KMS-11 (cell line): ENCODE measurements at regions not wholly inside any gene's neighbourhood (a gene's known extent, or its start where the extent isn't known, plus 50 kb on each side); places are given as distances from the start of the nearest gene placed in this dataset.
"Not testable (repeated sequence)": the region's sequence is repeated elsewhere in the genome, so short reads cannot be mapped to it uniquely, and the experiment has no call there.

ENCODE experiments used
- H2AFZ ChIP-seq: fragments of 200-600 bp; sonication (generic); 2 replicates; pipeline ENCODE4 v1.6.1; 2016; ENCODE audit warnings: antibody characterized with exemption, mixed run types, low read depth
- H3K27ac ChIP-seq: fragments of 200-600 bp; sonication (generic); 2 replicates; pipeline ENCODE4 v1.6.1; 2016; ENCODE audit warnings: mild to moderate bottlenecking, mixed run types
- H3K27me3 ChIP-seq: fragments of 200-600 bp; sonication (generic); 2 replicates; pipeline ENCODE4 v1.6.1; 2017; ENCODE audit warnings: mild to moderate bottlenecking, low read depth, mixed run types, moderate library complexity; ENCODE audit not compliant: insufficient read depth
- H3K36me3 ChIP-seq: fragments of 200-600 bp; sonication (generic); 2 replicates; pipeline ENCODE4 v1.6.1; 2017; ENCODE audit warnings: mild to moderate bottlenecking, mixed run types; ENCODE audit not compliant: insufficient read depth
- H3K4me1 ChIP-seq: fragments of 200-600 bp; sonication (generic); 2 replicates; pipeline ENCODE4 v1.6.1; 2016; ENCODE audit warnings: mild to moderate bottlenecking, low read depth, mixed run types; ENCODE audit not compliant: poor library complexity, severe bottlenecking
- H3K4me2 ChIP-seq: fragments of 200-600 bp; sonication (generic); 2 replicates; pipeline ENCODE4 v1.7.0; 2016; ENCODE audit warnings: mild to moderate bottlenecking, mixed run types
- H3K4me3 ChIP-seq: fragments of 200-600 bp; sonication (generic); IDR thresholded peaks from 2 replicates; pipeline ENCODE4 v1.6.1; 2017; ENCODE audit warnings: low read depth, low read length, mixed read lengths; ENCODE audit not compliant: insufficient read depth
- H3K79me2 ChIP-seq: fragments of 200-600 bp; sonication (generic); 2 replicates; pipeline ENCODE4 v1.6.1; 2016; ENCODE audit warnings: low read depth, mixed run types; ENCODE audit not compliant: insufficient read depth
- H3K9ac ChIP-seq: fragments of 200-600 bp; sonication (generic); 2 replicates; pipeline ENCODE4 v1.6.1; 2016; ENCODE audit warnings: mild to moderate bottlenecking, mixed run types
- H4K20me1 ChIP-seq: fragments of 200-600 bp; sonication (generic); 2 replicates; pipeline ENCODE4 v1.6.1; 2016; ENCODE audit warnings: mild to moderate bottlenecking, mixed run types; ENCODE audit not compliant: insufficient read depth
- CTCF ChIP-seq: fragments of 200-600 bp; sonication (generic); conservative IDR thresholded peaks from 2 replicates; pipeline ENCODE4 v1.6.1; 2017; ENCODE audit warnings: low read depth, mild to moderate bottlenecking, antibody characterized with exemption, low read length, moderate library complexity, mixed read lengths

GRCh38 chr11:134944131-134944530 is 532.1 kb upstream of the B3GAT1 start:
- no peak overlapping the region for H3K4me2 ChIP-seq
- no peak overlapping the region for H2AFZ ChIP-seq
- H3K4me1 ChIP-seq: no peaks in the 10 kb centered on the region
- H3K36me3 ChIP-seq: no peaks in the 10 kb centered on the region
- no peaks in the 10 kb centered on the region for H4K20me1 ChIP-seq
- no peaks in the 10 kb centered on the region for H3K27me3 ChIP-seq
- no peak for TF ChIP-seq CTCF
- no peak overlapping the region for H3K9ac ChIP-seq
- H3K27ac ChIP-seq: no peak overlapping the region
- H3K4me3 ChIP-seq: no peak overlapping the region
- no peaks in the 10 kb centered on the region for H3K79me2 ChIP-seq

- Histone ChIP-seq H3K79me2 (no peaks in the 10 kb centered on the region), H3K4me3 (no peak overlapping the region), H3K27me3 (no peaks in the 10 kb centered on the region), H3K4me2 (no peak overlapping the region), H2AFZ (no peak overlapping the region), H3K36me3 (no peaks in the 10 kb centered on the region), H3K9ac (no peak overlapping the region), H3K27ac (no peak overlapping the region), H4K20me1 (no peaks in the 10 kb centered on the region), H3K4me1 (no peaks in the 10 kb centered on the region)
- TF ChIP-seq CTCF: no peak
Observed at GRCh38 chr11:134943544-134943943, 531.5 kb upstream of the B3GAT1 start.

GRCh38 chr11:134942681-134943080 is 530.6 kb upstream of the B3GAT1 start:
- no peak overlapping the region for H3K4me2 ChIP-seq
- H3K79me2 ChIP-seq: no peaks in the 10 kb centered on the region
- H3K36me3 ChIP-seq: no peaks in the 10 kb centered on the region
- H4K20me1 ChIP-seq: no peaks in the 10 kb centered on the region
- no peak overlapping the region for H3K9ac ChIP-seq
- TF ChIP-seq CTCF: no peak
- no peaks in the 10 kb centered on the region for H3K27me3 ChIP-seq
- H3K27ac ChIP-seq: no peak overlapping the region
- H3K4me3 ChIP-seq: no peak overlapping the region
- no peaks in the 10 kb centered on the region for H3K4me1 ChIP-seq
- H2AFZ ChIP-seq: no peak overlapping the region

- not testable (repeated sequence) for H3K9ac ChIP-seq, H3K4me1 ChIP-seq, H3K79me2 ChIP-seq, H4K20me1 ChIP-seq, H3K36me3 ChIP-seq, H3K27ac ChIP-seq, H3K27me3 ChIP-seq, H3K4me2 ChIP-seq, H3K4me3 ChIP-seq, H2AFZ ChIP-seq
Observed at GRCh38 chr11:134941936-134942600, 530.0 kb upstream of the B3GAT1 start.

GRCh38 chr11:134941326-134941725 is 529.3 kb upstream of the B3GAT1 start:
- Histone ChIP-seq H3K4me3 (no peak overlapping the region), H3K4me2 (no peak overlapping the region), H4K20me1 (no peaks in the 10 kb centered on the region), H3K27ac (no peak overlapping the region), H3K4me1 (no peaks in the 10 kb centered on the region), H3K79me2 (no peaks in the 10 kb centered on the region), H2AFZ (no peak overlapping the region), H3K36me3 (no peaks in the 10 kb centered on the region), H3K27me3 (no peaks in the 10 kb centered on the region), H3K9ac (no peak overlapping the region)
- no peak for TF ChIP-seq CTCF
